ENCODE measurements at regions not wholly inside any gene's neighbourhood (a gene's known extent, or its start where the extent isn't known, plus 50 kb on each side); places are given as distances from the start of the nearest gene placed in this dataset.

DNA sequence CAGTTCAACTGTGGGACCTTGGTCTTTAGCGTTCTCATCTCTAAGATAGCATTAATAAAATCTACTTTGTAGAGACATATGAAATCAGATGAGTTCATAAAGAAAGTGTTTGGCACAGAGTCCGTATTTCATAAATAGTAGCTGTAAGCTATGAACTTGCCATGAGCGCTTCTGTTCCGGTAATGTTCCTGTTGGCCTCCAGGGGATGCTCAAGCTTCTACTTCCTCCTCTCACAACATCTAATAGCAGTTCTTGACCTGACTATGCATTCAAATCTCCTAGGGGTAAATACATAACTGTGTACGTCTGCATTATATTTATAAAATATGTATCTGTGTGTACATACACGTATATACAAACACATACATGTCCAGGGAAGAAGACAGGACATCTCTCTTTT, 288.2 kb upstream of the TMPO start:
- TF ChIP-seq, protein P1, sequence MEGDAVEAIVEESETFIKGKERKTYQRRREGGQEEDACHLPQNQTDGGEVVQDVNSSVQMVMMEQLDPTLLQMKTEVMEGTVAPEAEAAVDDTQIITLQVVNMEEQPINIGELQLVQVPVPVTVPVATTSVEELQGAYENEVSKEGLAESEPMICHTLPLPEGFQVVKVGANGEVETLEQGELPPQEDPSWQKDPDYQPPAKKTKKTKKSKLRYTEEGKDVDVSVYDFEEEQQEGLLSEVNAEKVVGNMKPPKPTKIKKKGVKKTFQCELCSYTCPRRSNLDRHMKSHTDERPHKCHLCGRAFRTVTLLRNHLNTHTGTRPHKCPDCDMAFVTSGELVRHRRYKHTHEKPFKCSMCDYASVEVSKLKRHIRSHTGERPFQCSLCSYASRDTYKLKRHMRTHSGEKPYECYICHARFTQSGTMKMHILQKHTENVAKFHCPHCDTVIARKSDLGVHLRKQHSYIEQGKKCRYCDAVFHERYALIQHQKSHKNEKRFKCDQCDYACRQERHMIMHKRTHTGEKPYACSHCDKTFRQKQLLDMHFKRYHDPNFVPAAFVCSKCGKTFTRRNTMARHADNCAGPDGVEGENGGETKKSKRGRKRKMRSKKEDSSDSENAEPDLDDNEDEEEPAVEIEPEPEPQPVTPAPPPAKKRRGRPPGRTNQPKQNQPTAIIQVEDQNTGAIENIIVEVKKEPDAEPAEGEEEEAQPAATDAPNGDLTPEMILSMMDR (IDR thresholded peaks at IDR 0.05; ENCODE audit: low read depth, low read length), result peak; percentile 52
- no peak for TF ChIP-seq EZH2phosphoT487 (IDR thresholded peaks at IDR 0.05; ENCODE audit: low read depth)

Data from OCI-LY3 (cell line).